ENCODE measurements at regions not wholly inside any gene's neighbourhood (a gene's known extent, or its start where the extent isn't known, plus 50 kb on each side); places are given as distances from the start of the nearest gene placed in this dataset.

DNA sequence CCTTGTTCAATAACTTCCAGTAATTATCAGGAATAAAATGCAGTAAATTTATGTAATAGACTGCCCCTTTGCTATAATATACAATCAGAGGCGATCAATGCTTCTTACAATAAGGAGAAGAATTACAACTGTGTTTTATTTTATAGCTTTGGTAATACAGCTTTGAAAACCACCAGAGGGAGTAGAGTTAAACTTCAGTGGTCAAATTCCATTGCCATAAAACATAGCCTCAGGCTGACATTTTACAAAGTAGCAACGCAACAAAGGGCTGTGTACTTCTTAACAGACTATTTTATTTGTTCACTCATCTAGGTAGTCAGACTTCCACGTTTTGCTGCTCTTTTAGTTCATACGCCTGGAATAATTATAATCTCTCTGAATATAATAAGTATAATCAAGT lies 58.5 kb downstream of the TEX13C start:
- Histone ChIP-seq H3K36me3 (no peaks in the 10 kb centered on the region), H3K4me3 (ENCODE audit: low read depth, low read length) (no peak overlapping the region), H3K27me3 (ENCODE audit: insufficient read depth, low read depth, severe bottlenecking) (peaks cover 27% of the 10 kb centered on the region), H3K27ac (no peak overlapping the region), H3K9me3 (ENCODE audit: severe bottlenecking) (no peaks in the 10 kb centered on the region)
- DNase-seq = no peak
- no peak for TF ChIP-seq CTCF (IDR thresholded peaks at IDR 0.05; ENCODE audit: low read depth, low read length)

- Histone ChIP-seq H3K27ac (no peak overlapping the region), H3K4me3 (ENCODE audit: low read depth, low read length) (no peak overlapping the region), H3K27me3 (ENCODE audit: insufficient read depth, low read depth, severe bottlenecking) (peaks cover 31% of the 10 kb centered on the region), H3K36me3 (no peaks in the 10 kb centered on the region), H3K9me3 (ENCODE audit: severe bottlenecking) (no peaks in the 10 kb centered on the region)
- DNase-seq = no peak
- TF ChIP-seq CTCF (IDR thresholded peaks at IDR 0.05; ENCODE audit: low read depth, low read length) = no peak
These were observed 59.1 kb downstream of the TEX13C start for GRCh38 chrX:125378770-125379169.

DNA sequence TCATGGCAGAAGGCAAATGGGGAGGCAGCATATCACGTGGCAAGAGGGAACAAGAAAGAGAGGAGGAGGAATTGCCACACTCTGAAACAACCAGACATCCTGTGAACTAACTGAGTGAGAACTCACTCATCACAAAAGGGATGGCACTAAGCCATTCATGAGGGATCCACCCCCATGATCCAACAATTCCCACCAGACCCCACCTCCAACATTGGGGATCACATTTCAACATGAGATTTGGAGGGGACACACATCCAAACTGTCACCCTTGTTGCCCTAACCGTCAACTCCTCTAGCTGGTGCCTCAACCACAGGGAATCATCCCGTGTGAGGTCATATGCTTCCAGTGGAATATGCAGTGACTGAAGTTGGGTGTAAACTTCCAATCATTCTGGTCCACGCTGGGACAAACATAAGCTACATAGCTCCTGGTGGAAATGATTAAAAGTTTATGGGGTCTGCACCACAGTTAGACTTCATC lies 62.5 kb downstream of the TEX13C start:
- Histone ChIP-seq H3K9me3 (ENCODE audit: severe bottlenecking) (no peaks in the 10 kb centered on the region), H3K4me3 (ENCODE audit: low read depth, low read length) (no peak overlapping the region), H3K27me3 (ENCODE audit: insufficient read depth, low read depth, severe bottlenecking) (peaks cover 45% of the 10 kb centered on the region), H3K27ac (no peak overlapping the region), H3K36me3 (no peaks in the 10 kb centered on the region)
- no peak for DNase-seq
- no peak for TF ChIP-seq CTCF (IDR thresholded peaks at IDR 0.05; ENCODE audit: low read depth, low read length)

GRCh38 chrX:125382889-125383288 lies 63.2 kb downstream of the TEX13C start:
- Histone ChIP-seq H3K4me3 (ENCODE audit: low read depth, low read length) (no peak overlapping the region), H3K36me3 (no peaks in the 10 kb centered on the region), H3K9me3 (ENCODE audit: severe bottlenecking) (no peaks in the 10 kb centered on the region), H3K27ac (no peak overlapping the region), H3K27me3 (ENCODE audit: insufficient read depth, low read depth, severe bottlenecking) (peaks cover 52% of the 10 kb centered on the region)
- TF ChIP-seq CTCF (IDR thresholded peaks at IDR 0.05; ENCODE audit: low read depth, low read length) = no peak
- DNase-seq = no peak

DNA sequence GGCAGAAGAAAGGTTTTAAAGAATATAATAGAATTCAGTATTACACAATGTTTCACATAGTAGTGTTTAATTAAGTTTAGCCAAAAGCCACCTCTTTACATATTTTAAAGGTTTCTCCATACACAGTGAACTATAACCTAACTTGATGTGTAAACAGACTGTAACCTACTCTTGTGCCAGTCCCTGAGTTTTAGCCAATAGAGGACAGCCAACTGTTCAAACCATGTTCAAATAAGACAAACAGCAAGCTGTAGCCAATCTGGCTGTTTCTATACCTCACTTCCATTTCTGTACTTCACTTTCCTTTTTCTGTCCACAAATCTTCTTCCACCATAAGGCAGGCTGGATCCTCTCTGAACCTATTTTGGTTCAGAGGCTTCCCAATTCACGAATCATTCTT lies 65.2 kb downstream of the TEX13C start:
- no peaks in the 10 kb centered on the region for H3K36me3 ChIP-seq
- no peak for DNase-seq
- no peak for TF ChIP-seq CTCF (IDR thresholded peaks at IDR 0.05; ENCODE audit: low read depth, low read length)
- no peaks in the 10 kb centered on the region for H3K9me3 ChIP-seq (ENCODE audit: severe bottlenecking)
- H3K27ac ChIP-seq = no peak overlapping the region
- H3K4me3 ChIP-seq (ENCODE audit: low read depth, low read length) = no peak overlapping the region
- H3K27me3 ChIP-seq (ENCODE audit: insufficient read depth, low read depth, severe bottlenecking) = peaks cover 46% of the 10 kb centered on the region

- Histone ChIP-seq H3K27me3 (ENCODE audit: insufficient read depth, low read depth, severe bottlenecking) (peaks cover 36% of the 10 kb centered on the region), H3K4me3 (ENCODE audit: low read depth, low read length) (no peak overlapping the region), H3K9me3 (ENCODE audit: severe bottlenecking) (no peaks in the 10 kb centered on the region), H3K36me3 (no peaks in the 10 kb centered on the region), H3K27ac (no peak overlapping the region)
- no peak for DNase-seq
- no peak for TF ChIP-seq CTCF (IDR thresholded peaks at IDR 0.05; ENCODE audit: low read depth, low read length)
These were observed 68.3 kb downstream of the TEX13C start for GRCh38 chrX:125387945-125388344.
